ENCODE measurements at regions not wholly inside any gene's neighbourhood (a gene's known extent, or its start where the extent isn't known, plus 50 kb on each side); places are given as distances from the start of the nearest gene placed in this dataset.

GRCh38 chr3:144063306-144063705 is 91.7 kb downstream of the DIPK2A start:
- intact Hi-C loops (cut with DNase I) = no loop called here
- no peak for DNase-seq (ENCODE audit: low spot score)

GRCh38 chr3:144067059-144067458 is 95.4 kb downstream of the DIPK2A start:
- no peak for DNase-seq (ENCODE audit: low spot score)
- intact Hi-C loops (cut with DNase I) = no loop called here

GRCh38 chr3:144073698-144074097 is 102.1 kb downstream of the DIPK2A start:
- no peak for DNase-seq (ENCODE audit: low spot score)
- intact Hi-C loops (cut with DNase I) = no loop called here

GRCh38 chr3:144079634-144080033 is 108.0 kb downstream of the DIPK2A start:
- DNase-seq (ENCODE audit: low spot score) = no peak
- intact Hi-C loops (cut with DNase I) = no loop called here

- intact Hi-C loops (cut with DNase I) = no loop called here
- no peak for DNase-seq (ENCODE audit: low spot score)
Measured at GRCh38 chr3:144084929-144085328, 113.3 kb downstream of the DIPK2A start.

- intact Hi-C loops (cut with DNase I) = no loop called here
Measured at GRCh38 chr3:144085964-144086363, 114.3 kb downstream of the DIPK2A start.

GRCh38 chr3:144096016-144096415 is 124.4 kb downstream of the DIPK2A start:
- DNase-seq (ENCODE audit: low spot score) = no peak
- intact Hi-C loops (cut with DNase I) = no loop called here

More at GRCh38 chr3:144085964-144086363, 114.3 kb downstream of the DIPK2A start:
- no peak for DNase-seq (ENCODE audit: low spot score)

- DNase-seq (ENCODE audit: low spot score) = no peak
- intact Hi-C loops (cut with DNase I) = no loop called here
Measured at GRCh38 chr3:144097163-144097562, 125.5 kb downstream of the DIPK2A start.

GRCh38 chr3:144098691-144099090 is 127.1 kb downstream of the DIPK2A start:
- intact Hi-C loops (cut with DNase I) = no loop called here
- no peak for DNase-seq (ENCODE audit: low spot score)

GRCh38 chr3:144102421-144102820 is 130.8 kb downstream of the DIPK2A start:
- no peak for DNase-seq (ENCODE audit: low spot score)
- intact Hi-C loops (cut with DNase I) = no loop called here

GRCh38 chr3:144104186-144104585 is 132.6 kb downstream of the DIPK2A start:
- no peak for DNase-seq (ENCODE audit: low spot score)
- intact Hi-C loops (cut with DNase I) = no loop called here

- no peak for DNase-seq (ENCODE audit: low spot score)
- intact Hi-C loops (cut with DNase I) = no loop called here
Measured at GRCh38 chr3:144104679-144105078, 133.1 kb downstream of the DIPK2A start.

GRCh38 chr3:144105542-144105941 is 133.9 kb downstream of the DIPK2A start:
- intact Hi-C loops (cut with DNase I) = no loop called here
- no peak for DNase-seq (ENCODE audit: low spot score)

- intact Hi-C loops (cut with DNase I) = no loop called here
- no peak for DNase-seq (ENCODE audit: low spot score)
Measured at GRCh38 chr3:144106970-144107369, 135.3 kb downstream of the DIPK2A start.

GRCh38 chr3:144107923-144108322 is 136.3 kb downstream of the DIPK2A start:
- intact Hi-C loops (cut with DNase I) = no loop called here
- DNase-seq (ENCODE audit: low spot score) = no peak

- intact Hi-C loops (cut with DNase I) = no loop called here
- no peak for DNase-seq (ENCODE audit: low spot score)
Measured at GRCh38 chr3:144109944-144110343, 138.3 kb downstream of the DIPK2A start.

GRCh38 chr3:144112036-144112435 is 140.4 kb downstream of the DIPK2A start:
- DNase-seq (ENCODE audit: low spot score) = no peak
- intact Hi-C loops (cut with DNase I) = no loop called here

- DNase-seq (ENCODE audit: low spot score) = no peak
Measured at GRCh38 chr3:144112437-144112836, 140.8 kb downstream of the DIPK2A start.

GRCh38 chr3:144114767-144115166 is 143.1 kb downstream of the DIPK2A start:
- intact Hi-C loops (cut with DNase I) = no loop called here
- DNase-seq (ENCODE audit: low spot score) = no peak

More at GRCh38 chr3:144112437-144112836, 140.8 kb downstream of the DIPK2A start:
- intact Hi-C loops (cut with DNase I) = no loop called here

- intact Hi-C loops (cut with DNase I) = no loop called here
- DNase-seq (ENCODE audit: low spot score) = no peak
Measured at GRCh38 chr3:144119633-144120032, 148.0 kb downstream of the DIPK2A start.

- intact Hi-C loops (cut with DNase I) = no loop called here
- DNase-seq (ENCODE audit: low spot score) = no peak
Measured at GRCh38 chr3:144121661-144122060, 150.0 kb downstream of the DIPK2A start.

- no peak for DNase-seq (ENCODE audit: low spot score)
- intact Hi-C loops (cut with DNase I) = no loop called here
Measured at GRCh38 chr3:144127014-144127413, 155.4 kb downstream of the DIPK2A start.

Measured in cardiac septum (tissue), 1 donor.